ENCODE measurements at regions not wholly inside any gene's neighbourhood (a gene's known extent, or its start where the extent isn't known, plus 50 kb on each side); places are given as distances from the start of the nearest gene placed in this dataset.

DNA sequence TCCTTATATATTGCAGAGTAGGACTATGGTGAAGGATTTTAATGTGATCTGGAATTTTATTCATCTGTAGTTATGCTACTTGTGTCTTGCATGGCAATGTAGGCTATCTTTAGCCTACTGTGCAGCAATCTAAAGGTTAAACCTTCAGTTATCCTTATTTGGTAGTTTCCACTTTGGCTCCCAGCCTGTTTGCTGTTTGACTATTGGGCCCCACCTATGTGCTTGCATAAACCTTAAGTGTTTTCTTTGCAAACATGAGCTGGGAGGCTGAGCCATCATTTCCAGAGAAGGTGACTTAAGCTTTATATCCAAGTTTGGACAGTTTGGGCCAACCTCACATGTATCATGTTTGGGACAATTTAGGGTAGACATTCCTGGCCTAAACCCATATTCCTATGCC is 537.5 kb downstream of the BTBD3 start:
- ChIA-PET CTCF (ENCODE audit: low intra/inter-chr PET ratio) (no interaction called here), POLR2A (no interaction called here)
- no peaks in the 10 kb centered on the region for H3K36me3 ChIP-seq (ENCODE audit: control insufficient read depth, insufficient read depth, low read length)
- H3K79me2 ChIP-seq (ENCODE audit: control insufficient read depth, insufficient read depth, low read length) = no peaks in the 10 kb centered on the region
- H2AFZ ChIP-seq (ENCODE audit: low read depth, low read length) = no peak overlapping the region
- no peak overlapping the region for H3K9ac ChIP-seq (ENCODE audit: insufficient read depth in 1 of 2, low read depth in 2 of 2, low read length in 2 of 2)
- H3K4me3 ChIP-seq = no peak overlapping the region
- TF ChIP-seq ZNF384 (IDR thresholded peaks at IDR 0.05; ENCODE audit: low read depth, low read length) = no peak
- no peak for TF ChIP-seq SIN3B (IDR thresholded peaks at IDR 0.05; ENCODE audit: low read depth)
- TF ChIP-seq, protein P1, sequence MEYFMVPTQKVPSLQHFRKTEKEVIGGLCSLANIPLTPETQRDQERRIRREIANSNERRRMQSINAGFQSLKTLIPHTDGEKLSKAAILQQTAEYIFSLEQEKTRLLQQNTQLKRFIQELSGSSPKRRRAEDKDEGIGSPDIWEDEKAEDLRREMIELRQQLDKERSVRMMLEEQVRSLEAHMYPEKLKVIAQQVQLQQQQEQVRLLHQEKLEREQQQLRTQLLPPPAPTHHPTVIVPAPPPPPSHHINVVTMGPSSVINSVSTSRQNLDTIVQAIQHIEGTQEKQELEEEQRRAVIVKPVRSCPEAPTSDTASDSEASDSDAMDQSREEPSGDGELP (CRISPR knock-in tag; IDR thresholded peaks at IDR 0.05; ENCODE audit: borderline replicate concordance) = no peak
- no peak for TF ChIP-seq CTBP1 (IDR thresholded peaks at IDR 0.05; ENCODE audit: borderline replicate concordance)
- TF ChIP-seq ZNF507 (tag; conservative IDR thresholded peaks at IDR 0.05) = no peak
- no peak for TF ChIP-seq FUS (optimal IDR thresholded peaks at IDR 0.05; ENCODE audit: low read depth, low read length)
- TF ChIP-seq FOXA3 (CRISPR knock-in tag; conservative IDR thresholded peaks at IDR 0.05 in 1 of 2, IDR thresholded peaks at IDR 0.05 in 1 of 2) = no peak
- TF ChIP-seq SIRT6 (IDR thresholded peaks at IDR 0.05; ENCODE audit: low read depth, low read length) = no peak
- no peak for TF ChIP-seq ARHGAP35 (IDR thresholded peaks at IDR 0.05; ENCODE audit: partially characterized antibody)
- no peak for TF ChIP-seq MAFG (tag; conservative IDR thresholded peaks at IDR 0.05)
- TF ChIP-seq OTX1 (CRISPR knock-in tag; IDR thresholded peaks at IDR 0.05) = no peak
- TF ChIP-seq ESRRB (CRISPR knock-in tag; IDR thresholded peaks at IDR 0.05; ENCODE audit: borderline replicate concordance) = no peak
- TF ChIP-seq, protein P2, sequence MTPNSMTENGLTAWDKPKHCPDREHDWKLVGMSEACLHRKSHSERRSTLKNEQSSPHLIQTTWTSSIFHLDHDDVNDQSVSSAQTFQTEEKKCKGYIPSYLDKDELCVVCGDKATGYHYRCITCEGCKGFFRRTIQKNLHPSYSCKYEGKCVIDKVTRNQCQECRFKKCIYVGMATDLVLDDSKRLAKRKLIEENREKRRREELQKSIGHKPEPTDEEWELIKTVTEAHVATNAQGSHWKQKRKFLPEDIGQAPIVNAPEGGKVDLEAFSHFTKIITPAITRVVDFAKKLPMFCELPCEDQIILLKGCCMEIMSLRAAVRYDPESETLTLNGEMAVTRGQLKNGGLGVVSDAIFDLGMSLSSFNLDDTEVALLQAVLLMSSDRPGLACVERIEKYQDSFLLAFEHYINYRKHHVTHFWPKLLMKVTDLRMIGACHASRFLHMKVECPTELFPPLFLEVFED (CRISPR knock-in tag; conservative IDR thresholded peaks at IDR 0.05) = no peak
- no peak for TF ChIP-seq ZNF586 (CRISPR knock-in tag; conservative IDR thresholded peaks at IDR 0.05)
- no peak for TF ChIP-seq ZC3H8 (IDR thresholded peaks at IDR 0.05)
- no peak for TF ChIP-seq HLTF (IDR thresholded peaks at IDR 0.05)
- TF ChIP-seq, protein P3, sequence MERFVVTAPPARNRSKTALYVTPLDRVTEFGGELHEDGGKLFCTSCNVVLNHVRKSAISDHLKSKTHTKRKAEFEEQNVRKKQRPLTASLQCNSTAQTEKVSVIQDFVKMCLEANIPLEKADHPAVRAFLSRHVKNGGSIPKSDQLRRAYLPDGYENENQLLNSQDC (CRISPR knock-in tag; IDR thresholded peaks at IDR 0.05) = no peak
- intact Hi-C loops (cut with micrococcal nuclease) (no loop called here), in situ Hi-C loops (cut with MboI) (no loop called here)
- DNase-seq (ENCODE audit: extremely low read depth in 1 of 4, low spot score in 3 of 4) (no peak), FAIRE-seq (no peak), ATAC-seq (no peak)
- no peaks in the 10 kb centered on the region for H3K9me1 ChIP-seq (ENCODE audit: control insufficient read depth, insufficient read depth, low read length)
- no peaks in the 10 kb centered on the region for H3K9me3 ChIP-seq (replicated peaks; ENCODE audit: control insufficient read depth, insufficient read depth, low read depth, low read length)
- H3K4me2 ChIP-seq (ENCODE audit: insufficient read depth, low read length) = no peak overlapping the region
- BruUV-seq (replicated peaks) = no TSS peak
- no peak overlapping the region for H3K27ac ChIP-seq (ENCODE audit: extremely low read depth, low read depth, low read length)
- no peaks in the 10 kb centered on the region for H4K20me1 ChIP-seq (replicated peaks; ENCODE audit: control insufficient read depth, insufficient read depth, low read length)
- H3K27me3 ChIP-seq (ENCODE audit: control insufficient read depth in 2 of 2, insufficient read depth in 2 of 2, low read length in 2 of 2) = no peaks in the 10 kb centered on the region
- no peaks in the 10 kb centered on the region for H3K4me1 ChIP-seq (replicated peaks in 1 of 2; ENCODE audit: control insufficient read depth in 2 of 2, insufficient read depth in 2 of 2, low read length in 2 of 2)
